ENCODE measurements at regions not wholly inside any gene's neighbourhood (a gene's known extent, or its start where the extent isn't known, plus 50 kb on each side); places are given as distances from the start of the nearest gene placed in this dataset.
A peak's percentile ranks its signal among the peaks of the same experiment; 100 is the strongest.

- Histone ChIP-seq H2AFZ (ENCODE audit: low read length) (no peak overlapping the region), H3K9ac (ENCODE audit: low read length) (no peak overlapping the region), H3K4me3 (ENCODE audit: low read depth, low read length, poor library complexity, severe bottlenecking) (no peak overlapping the region)
These were observed 123.7 kb upstream of the HSD17B12 start for GRCh38 chr11:43556612-43557375.

GRCh38 chr11:43557553-43558110, 122.9 kb upstream of the HSD17B12 start:
- H3K9me2 ChIP-seq (ENCODE audit: low read depth, low read length): no peaks in the 10 kb centered on the region
- no peaks in the 10 kb centered on the region for H3F3A ChIP-seq (ENCODE audit: insufficient read depth, low read length)
- no peaks in the 10 kb centered on the region for H3K79me2 ChIP-seq (ENCODE audit: insufficient read depth, low read length)
- peaks cover 3% of the 10 kb centered on the region for H3K4me1 ChIP-seq (ENCODE audit: insufficient read depth, low read length, severe bottlenecking)
- no peak overlapping the region for H3K9ac ChIP-seq (ENCODE audit: low read length)
- H3K4me3 ChIP-seq (ENCODE audit: low read depth, low read length, poor library complexity, severe bottlenecking): no peak overlapping the region
- H4K20me1 ChIP-seq (ENCODE audit: insufficient read depth, low read length): no peaks in the 10 kb centered on the region
- H3K27ac ChIP-seq (ENCODE audit: low read depth, low read length, poor library complexity, severe bottlenecking): no peak overlapping the region
- no peaks in the 10 kb centered on the region for H3K36me3 ChIP-seq (ENCODE audit: insufficient read depth, low read length)
- H3K4me2 ChIP-seq (ENCODE audit: low read length): no peak overlapping the region
- H3K27me3 ChIP-seq (ENCODE audit: insufficient read depth, low read length): 0 out of 2 replicates have a peak, but pooled peaks cover 9% of the 10 kb centered on the region
- H3K9me3 ChIP-seq (ENCODE audit: low read length): no peaks in the 10 kb centered on the region
- no peak overlapping the region for H2AFZ ChIP-seq (ENCODE audit: low read length)
- TF ChIP-seq EZH2 (IDR thresholded peaks at IDR 0.05; ENCODE audit: borderline replicate concordance, low read length) (no peak), CTCF (IDR thresholded peaks at IDR 0.05; ENCODE audit: low read length) (peak; percentile 27)

More at GRCh38 chr11:43556612-43557375, 123.7 kb upstream of the HSD17B12 start:
- no peaks in the 10 kb centered on the region for H4K20me1 ChIP-seq (ENCODE audit: insufficient read depth, low read length)
- no peaks in the 10 kb centered on the region for H3K9me3 ChIP-seq (ENCODE audit: low read length)
- H3K9me2 ChIP-seq (ENCODE audit: low read depth, low read length): no peaks in the 10 kb centered on the region
- no peak overlapping the region for H3K27ac ChIP-seq (ENCODE audit: low read depth, low read length, poor library complexity, severe bottlenecking)
- H3K79me2 ChIP-seq (ENCODE audit: insufficient read depth, low read length): no peaks in the 10 kb centered on the region
- H3K36me3 ChIP-seq (ENCODE audit: insufficient read depth, low read length): no peaks in the 10 kb centered on the region
- peaks cover 3% of the 10 kb centered on the region for H3K4me1 ChIP-seq (ENCODE audit: insufficient read depth, low read length, severe bottlenecking)
- TF ChIP-seq CTCF (IDR thresholded peaks at IDR 0.05; ENCODE audit: low read length) (no peak), EZH2 (IDR thresholded peaks at IDR 0.05; ENCODE audit: borderline replicate concordance, low read length) (no peak)
- no peaks in the 10 kb centered on the region for H3F3A ChIP-seq (ENCODE audit: insufficient read depth, low read length)
- H3K27me3 ChIP-seq (ENCODE audit: insufficient read depth, low read length): 0 out of 2 replicates have a peak, but pooled peaks cover 9% of the 10 kb centered on the region
- no peak overlapping the region for H3K4me2 ChIP-seq (ENCODE audit: low read length)

GRCh38 chr11:43558146-43558545, 122.4 kb upstream of the HSD17B12 start:
- no peak overlapping the region for H3K4me3 ChIP-seq (ENCODE audit: low read depth, low read length, poor library complexity, severe bottlenecking)
- H3K27me3 ChIP-seq (ENCODE audit: insufficient read depth, low read length): 0 out of 2 replicates have a peak, but pooled peaks cover 9% of the 10 kb centered on the region
- no peak for TF ChIP-seq EZH2 (IDR thresholded peaks at IDR 0.05; ENCODE audit: borderline replicate concordance, low read length)
- no peak for TF ChIP-seq CTCF (IDR thresholded peaks at IDR 0.05; ENCODE audit: low read length)
- no peaks in the 10 kb centered on the region for H4K20me1 ChIP-seq (ENCODE audit: insufficient read depth, low read length)
- H2AFZ ChIP-seq (ENCODE audit: low read length): no peak overlapping the region
- no peaks in the 10 kb centered on the region for H3K36me3 ChIP-seq (ENCODE audit: insufficient read depth, low read length)
- H3K9ac ChIP-seq (ENCODE audit: low read length): no peak overlapping the region
- H3K4me1 ChIP-seq (ENCODE audit: insufficient read depth, low read length, severe bottlenecking): peaks cover 3% of the 10 kb centered on the region
- no peaks in the 10 kb centered on the region for H3K79me2 ChIP-seq (ENCODE audit: insufficient read depth, low read length)
- H3K4me2 ChIP-seq (ENCODE audit: low read length): no peak overlapping the region
- H3F3A ChIP-seq (ENCODE audit: insufficient read depth, low read length): no peaks in the 10 kb centered on the region
- H3K9me3 ChIP-seq (ENCODE audit: low read length): no peaks in the 10 kb centered on the region
- no peak overlapping the region for H3K27ac ChIP-seq (ENCODE audit: low read depth, low read length, poor library complexity, severe bottlenecking)
- no peaks in the 10 kb centered on the region for H3K9me2 ChIP-seq (ENCODE audit: low read depth, low read length)
